Smooth muscle cell (in vitro differentiated cells): ENCODE measurements at regions not wholly inside any gene's neighbourhood (a gene's known extent, or its start where the extent isn't known, plus 50 kb on each side); places are given as distances from the start of the nearest gene placed in this dataset.

Experiments
- DNase-seq: peaks from one replicate; lab custom pipeline; 2025; ENCODE audit not compliant: unreplicated experiment; lab: John Stamatoyannopoulos, UW
- H2AFZ ChIP-seq: fragments of 200-600 bp; sonication (generic); 2 replicates; pipeline ENCODE4 v1.6.0; 2016; ENCODE audit warnings: antibody characterized with exemption, low read depth, mild to moderate bottlenecking
- H3F3A ChIP-seq: fragments of 200-600 bp; sonication (generic); 2 replicates; pipeline ENCODE4 v1.6.0; 2017; ENCODE audit warnings: antibody characterized with exemption, low read depth
- H3K27ac ChIP-seq: fragments of 200-600 bp; sonication (generic); 2 replicates; pipeline ENCODE4 v1.5.1; 2016; ENCODE audit warnings: low read depth, mild to moderate bottlenecking
- H3K27me3 ChIP-seq: fragments of 200-600 bp; sonication (generic); 2 replicates; pipeline ENCODE4 v1.6.1; 2016; ENCODE audit warnings: low read depth, mild to moderate bottlenecking
- H3K36me3 ChIP-seq: fragments of 200-600 bp; sonication (generic); 2 replicates; pipeline ENCODE4 v1.5.1; 2016; ENCODE audit warnings: low read depth
- H3K4me1 ChIP-seq: fragments of 200-600 bp; sonication (generic); 2 replicates; pipeline ENCODE4 v1.5.1; 2016; ENCODE audit warnings: low read depth
- H3K4me2 ChIP-seq: fragments of 200-600 bp; sonication (generic); 2 replicates; pipeline ENCODE4 v1.6.0; 2016; ENCODE audit warnings: mild to moderate bottlenecking
- H3K4me3 ChIP-seq: fragments of 200-600 bp; sonication (generic); 2 replicates; pipeline ENCODE4 v1.5.1; 2016; ENCODE audit warnings: mild to moderate bottlenecking
- H3K79me2 ChIP-seq: fragments of 200-600 bp; sonication (generic); 2 replicates; pipeline ENCODE4 v1.6.0; 2016; ENCODE audit warnings: low read depth, mild to moderate bottlenecking
- H3K9ac ChIP-seq: fragments of 200-600 bp; sonication (generic); 2 replicates; pipeline ENCODE4 v1.6.0; 2016; ENCODE audit warnings: low read depth
- H3K9me3 ChIP-seq: fragments of 200-600 bp; sonication (generic); replicated peaks from 2 replicates; pipeline ENCODE4 v1.5.1; 2016; ENCODE audit warnings: low read depth
- H4K20me1 ChIP-seq: fragments of 200-600 bp; sonication (generic); 2 replicates; pipeline ENCODE4 v1.6.0; 2016; ENCODE audit warnings: low read depth
- WGBS: methylation state at CpG from one replicate; pipeline ENCODE4 v1.1.7; 2016; ENCODE audit warnings: low lambda C conversion rate; 5-methylcytosine and 5-hydroxymethylcytosine counted together
- TF ChIP-seq, protein P1 (sequence below): fragments of 200-600 bp; sonication (generic); IDR thresholded peaks from 2 replicates; pipeline ENCODE4 v1.5.1; 2017; ENCODE audit warnings: borderline replicate concordance, mild to moderate bottlenecking, antibody characterized with exemption; ENCODE audit not compliant: insufficient read depth, poor library complexity, severe bottlenecking

DNA sequence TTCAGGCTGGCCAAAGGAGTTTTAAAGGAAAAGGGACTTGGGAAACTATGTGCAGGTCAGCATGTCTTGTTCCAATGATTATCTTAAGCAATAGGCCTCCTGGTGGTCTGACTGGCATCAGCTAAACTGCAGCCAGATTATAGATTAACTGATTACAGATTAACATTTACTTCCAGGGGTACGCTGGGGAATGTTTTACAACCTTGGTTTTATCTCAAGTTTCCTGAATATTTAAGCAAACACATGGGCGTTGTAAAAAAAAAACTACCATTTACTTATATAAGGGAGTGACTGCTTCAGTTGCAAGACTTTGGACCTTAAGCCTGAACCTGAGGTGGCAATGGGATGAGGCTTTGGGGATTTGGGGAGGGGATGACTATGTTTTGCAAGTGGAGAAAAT, 600.6 kb upstream of the B3GALT2 start:
- Histone ChIP-seq H3F3A (no peaks in the 10 kb centered on the region), H3K27ac (no peak overlapping the region), H4K20me1 (no peaks in the 10 kb centered on the region)

DNA sequence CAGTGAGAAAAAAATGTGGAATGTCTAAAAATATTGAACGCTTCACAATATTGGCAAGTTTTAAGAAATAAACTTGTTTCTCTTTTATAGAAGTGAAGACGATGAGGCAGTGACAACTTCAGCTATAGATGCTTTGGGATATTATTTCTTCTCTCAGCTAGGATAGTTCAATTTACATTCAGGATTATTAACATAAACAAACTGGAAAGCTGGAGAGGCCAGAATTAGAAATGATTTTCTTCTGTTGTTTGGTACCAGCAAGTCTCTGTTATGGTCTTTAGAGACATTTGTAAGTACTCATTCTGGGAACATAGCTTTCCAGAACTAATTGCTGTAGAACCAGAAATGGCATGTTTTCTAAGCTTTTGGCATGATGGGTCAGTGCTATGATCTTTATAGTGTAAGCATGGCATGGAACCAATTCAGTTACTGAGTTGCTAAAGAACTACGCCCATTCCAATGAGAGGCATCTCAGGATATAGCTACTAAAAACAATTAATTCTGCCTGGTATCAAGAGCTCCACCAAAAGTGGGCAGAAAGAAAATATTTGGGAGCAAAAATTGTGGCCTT, 599.5 kb upstream of the B3GALT2 start:
- TF ChIP-seq, protein P1, sequence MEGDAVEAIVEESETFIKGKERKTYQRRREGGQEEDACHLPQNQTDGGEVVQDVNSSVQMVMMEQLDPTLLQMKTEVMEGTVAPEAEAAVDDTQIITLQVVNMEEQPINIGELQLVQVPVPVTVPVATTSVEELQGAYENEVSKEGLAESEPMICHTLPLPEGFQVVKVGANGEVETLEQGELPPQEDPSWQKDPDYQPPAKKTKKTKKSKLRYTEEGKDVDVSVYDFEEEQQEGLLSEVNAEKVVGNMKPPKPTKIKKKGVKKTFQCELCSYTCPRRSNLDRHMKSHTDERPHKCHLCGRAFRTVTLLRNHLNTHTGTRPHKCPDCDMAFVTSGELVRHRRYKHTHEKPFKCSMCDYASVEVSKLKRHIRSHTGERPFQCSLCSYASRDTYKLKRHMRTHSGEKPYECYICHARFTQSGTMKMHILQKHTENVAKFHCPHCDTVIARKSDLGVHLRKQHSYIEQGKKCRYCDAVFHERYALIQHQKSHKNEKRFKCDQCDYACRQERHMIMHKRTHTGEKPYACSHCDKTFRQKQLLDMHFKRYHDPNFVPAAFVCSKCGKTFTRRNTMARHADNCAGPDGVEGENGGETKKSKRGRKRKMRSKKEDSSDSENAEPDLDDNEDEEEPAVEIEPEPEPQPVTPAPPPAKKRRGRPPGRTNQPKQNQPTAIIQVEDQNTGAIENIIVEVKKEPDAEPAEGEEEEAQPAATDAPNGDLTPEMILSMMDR = no peak
- H3K9ac ChIP-seq = no peak overlapping the region
- no peaks in the 10 kb centered on the region for H3K9me3 ChIP-seq
- no peak for DNase-seq
- H3K4me2 ChIP-seq = no peak overlapping the region
- H3K4me1 ChIP-seq = no peaks in the 10 kb centered on the region
- H3K27ac ChIP-seq = no peak overlapping the region
- no peaks in the 10 kb centered on the region for H3K36me3 ChIP-seq
- H2AFZ ChIP-seq = no peak overlapping the region
- H4K20me1 ChIP-seq = no peaks in the 10 kb centered on the region
- no peaks in the 10 kb centered on the region for H3F3A ChIP-seq
- no peaks in the 10 kb centered on the region for H3K79me2 ChIP-seq
- H3K27me3 ChIP-seq = no peaks in the 10 kb centered on the region
- no peak overlapping the region for H3K4me3 ChIP-seq
- 84% methylated on average over 3 of the region's 3 CpGs for WGBS

More for the DNA sequence above, 600.6 kb upstream of the B3GALT2 start:
- Histone ChIP-seq H3K27me3 (no peaks in the 10 kb centered on the region), H3K9ac (no peak overlapping the region), H3K4me1 (no peaks in the 10 kb centered on the region), H3K4me2 (no peak overlapping the region), H3K4me3 (no peak overlapping the region), H3K9me3 (no peaks in the 10 kb centered on the region), H3K79me2 (no peaks in the 10 kb centered on the region), H3K36me3 (no peaks in the 10 kb centered on the region), H2AFZ (no peak overlapping the region)
- DNase-seq = no peak
- TF ChIP-seq, protein P1 = no peak
- 38% methylated on average over 2 of the region's 2 CpGs for WGBS

DNA sequence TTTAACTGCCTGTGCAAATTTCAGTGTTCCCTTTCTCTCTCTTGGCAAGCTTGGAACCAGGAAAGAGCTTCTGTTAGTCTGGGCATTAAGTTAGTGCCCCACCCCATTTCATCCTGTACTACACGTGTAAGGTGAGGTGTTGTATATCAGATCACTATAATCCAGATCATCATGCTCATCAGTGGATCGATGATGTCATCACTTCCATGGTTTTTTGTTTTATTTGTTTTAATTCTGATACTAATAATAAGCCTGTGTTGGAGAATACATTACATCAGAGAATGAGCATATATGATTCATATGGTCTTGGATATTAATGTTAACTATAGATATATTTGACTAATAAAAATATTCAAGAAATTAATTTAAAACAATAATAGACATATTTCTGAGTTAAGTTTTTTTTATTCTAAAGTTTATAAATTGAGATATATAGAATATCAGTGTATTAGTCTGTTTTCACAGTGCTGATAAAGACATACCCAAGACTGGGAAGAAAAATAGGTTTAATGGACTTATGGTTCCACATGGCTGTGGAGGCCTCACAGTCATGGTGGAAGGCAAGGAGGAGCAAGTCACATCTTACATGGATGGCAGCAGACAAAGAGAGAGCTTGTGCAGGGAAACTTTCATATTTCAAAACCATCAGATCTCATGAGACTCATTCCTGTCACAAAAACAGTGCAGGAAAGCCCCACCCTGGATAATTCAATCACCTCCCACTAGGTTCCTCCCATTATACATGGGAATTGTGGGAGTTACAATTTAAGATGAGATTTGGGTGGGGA, 588.3 kb upstream of the B3GALT2 start:
- Histone ChIP-seq H3K27me3 (peaks cover 5% of the 10 kb centered on the region), H3K9ac (no peak overlapping the region), H4K20me1 (no peaks in the 10 kb centered on the region), H3K4me2 (no peak overlapping the region), H2AFZ (no peak overlapping the region), H3K36me3 (no peaks in the 10 kb centered on the region), H3K4me3 (no peak overlapping the region), H3F3A (no peaks in the 10 kb centered on the region), H3K79me2 (no peaks in the 10 kb centered on the region), H3K4me1 (no peaks in the 10 kb centered on the region), H3K9me3 (no peaks in the 10 kb centered on the region), H3K27ac (no peak overlapping the region)
- WGBS = 92% methylated on average over 2 of the region's 2 CpGs
- TF ChIP-seq, protein P1 = no peak
- DNase-seq = no peak
